ENCODE measurements at regions not wholly inside any gene's neighbourhood (a gene's known extent, or its start where the extent isn't known, plus 50 kb on each side); places are given as distances from the start of the nearest gene placed in this dataset.

DNA sequence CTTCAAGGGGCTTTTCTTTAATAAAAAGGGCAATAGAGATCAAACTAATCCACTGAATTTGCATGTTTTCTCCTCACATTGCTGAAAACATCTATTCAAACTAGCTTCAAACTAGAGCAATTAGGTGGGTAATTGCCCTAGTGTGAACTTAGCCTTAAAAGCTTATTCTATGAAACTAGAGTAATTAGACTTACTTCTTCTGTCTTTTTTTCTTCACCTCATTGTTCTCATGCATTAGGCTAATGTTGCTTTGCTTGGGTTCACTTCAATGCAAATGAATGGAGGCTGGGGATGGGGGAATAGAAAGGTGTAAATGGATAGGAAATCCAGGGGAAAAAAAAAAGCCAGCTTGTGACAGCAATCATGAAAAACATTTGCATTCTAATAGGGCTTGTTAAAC lies 414.8 kb upstream of the LMO3 start:
- TF ChIP-seq, protein P1, sequence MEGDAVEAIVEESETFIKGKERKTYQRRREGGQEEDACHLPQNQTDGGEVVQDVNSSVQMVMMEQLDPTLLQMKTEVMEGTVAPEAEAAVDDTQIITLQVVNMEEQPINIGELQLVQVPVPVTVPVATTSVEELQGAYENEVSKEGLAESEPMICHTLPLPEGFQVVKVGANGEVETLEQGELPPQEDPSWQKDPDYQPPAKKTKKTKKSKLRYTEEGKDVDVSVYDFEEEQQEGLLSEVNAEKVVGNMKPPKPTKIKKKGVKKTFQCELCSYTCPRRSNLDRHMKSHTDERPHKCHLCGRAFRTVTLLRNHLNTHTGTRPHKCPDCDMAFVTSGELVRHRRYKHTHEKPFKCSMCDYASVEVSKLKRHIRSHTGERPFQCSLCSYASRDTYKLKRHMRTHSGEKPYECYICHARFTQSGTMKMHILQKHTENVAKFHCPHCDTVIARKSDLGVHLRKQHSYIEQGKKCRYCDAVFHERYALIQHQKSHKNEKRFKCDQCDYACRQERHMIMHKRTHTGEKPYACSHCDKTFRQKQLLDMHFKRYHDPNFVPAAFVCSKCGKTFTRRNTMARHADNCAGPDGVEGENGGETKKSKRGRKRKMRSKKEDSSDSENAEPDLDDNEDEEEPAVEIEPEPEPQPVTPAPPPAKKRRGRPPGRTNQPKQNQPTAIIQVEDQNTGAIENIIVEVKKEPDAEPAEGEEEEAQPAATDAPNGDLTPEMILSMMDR (IDR thresholded peaks at IDR 0.05) = no peak
- TF ChIP-seq EZH2 (IDR thresholded peaks at IDR 0.05; ENCODE audit: borderline replicate concordance, insufficient read depth, low read depth, low read length, poor library complexity, severe bottlenecking) = no peak

Data from B cell (primary cell).